ENCODE measurements at regions not wholly inside any gene's neighbourhood (a gene's known extent, or its start where the extent isn't known, plus 50 kb on each side); places are given as distances from the start of the nearest gene placed in this dataset.

DNA sequence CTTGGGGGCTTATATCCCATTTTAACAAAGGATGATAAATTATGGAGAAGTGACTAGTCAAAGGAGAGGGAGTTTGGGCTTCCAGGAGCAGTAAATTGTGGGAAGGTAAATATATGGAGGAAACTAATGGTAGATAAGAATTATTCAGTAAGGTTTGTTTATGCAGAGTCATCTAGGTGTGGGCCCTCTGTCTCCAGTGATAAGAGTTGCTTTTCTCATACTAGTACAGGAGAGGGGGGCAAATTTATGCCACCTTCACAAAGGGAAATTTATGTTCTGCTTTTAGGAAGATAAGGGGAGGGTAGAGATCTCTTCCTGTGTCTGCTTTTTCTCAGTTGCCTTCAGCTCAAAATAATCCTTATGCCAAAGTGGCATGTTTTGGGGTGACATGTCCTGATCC is 383.7 kb upstream of the PPP2R3A start (continued):
- TF ChIP-seq CEBPZ (IDR thresholded peaks at IDR 0.05; ENCODE audit: borderline replicate concordance, low read depth, low read length) (no peak), MEF2D (tag; conservative IDR thresholded peaks at IDR 0.05; ENCODE audit: low read depth) (no peak), ZNF518B (CRISPR knock-in tag; IDR thresholded peaks at IDR 0.05) (no peak), YBX1 (IDR thresholded peaks at IDR 0.05) (no peak), ETS1 (conservative IDR thresholded peaks at IDR 0.05; ENCODE audit: control insufficient read depth, low read depth, low read length) (no peak), ZNF583 (CRISPR knock-in tag; IDR thresholded peaks at IDR 0.05) (no peak), GTF3C2 (IDR thresholded peaks at IDR 0.05; ENCODE audit: borderline replicate concordance, extremely low read depth, insufficient read length) (no peak), BRCA1 (IDR thresholded peaks at IDR 0.05) (no peak), BRCA1 (CRISPR knock-in tag; IDR thresholded peaks at IDR 0.05) (no peak), HNRNPL (IDR thresholded peaks at IDR 0.05; ENCODE audit: low read depth, low read length) (no peak), CREBBP (IDR thresholded peaks at IDR 0.05; ENCODE audit: low read depth, low read length) (no peak), GTF2B (IDR thresholded peaks at IDR 0.05; ENCODE audit: extremely low read depth, insufficient read length) (no peak), SMAD4 (CRISPR knock-in tag; conservative IDR thresholded peaks at IDR 0.05) (no peak), GABPB1 (CRISPR knock-in tag; IDR thresholded peaks at IDR 0.05) (no peak), CBFA2T2 (conservative IDR thresholded peaks at IDR 0.05) (peak; percentile 85)
- TF ChIP-seq, protein P1, sequence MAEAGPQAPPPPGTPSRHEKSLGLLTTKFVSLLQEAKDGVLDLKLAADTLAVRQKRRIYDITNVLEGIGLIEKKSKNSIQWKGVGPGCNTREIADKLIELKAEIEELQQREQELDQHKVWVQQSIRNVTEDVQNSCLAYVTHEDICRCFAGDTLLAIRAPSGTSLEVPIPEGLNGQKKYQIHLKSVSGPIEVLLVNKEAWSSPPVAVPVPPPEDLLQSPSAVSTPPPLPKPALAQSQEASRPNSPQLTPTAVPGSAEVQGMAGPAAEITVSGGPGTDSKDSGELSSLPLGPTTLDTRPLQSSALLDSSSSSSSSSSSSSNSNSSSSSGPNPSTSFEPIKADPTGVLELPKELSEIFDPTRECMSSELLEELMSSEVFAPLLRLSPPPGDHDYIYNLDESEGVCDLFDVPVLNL (CRISPR knock-in tag; IDR thresholded peaks at IDR 0.05; ENCODE audit: low read depth) = no peak

All from K562 (cell line).